ENCODE measurements at regions not wholly inside any gene's neighbourhood (a gene's known extent, or its start where the extent isn't known, plus 50 kb on each side); places are given as distances from the start of the nearest gene placed in this dataset.
"Not testable (repeated sequence)": the region's sequence is repeated elsewhere in the genome, so short reads cannot be mapped to it uniquely, and the experiment has no call there.

DNA sequence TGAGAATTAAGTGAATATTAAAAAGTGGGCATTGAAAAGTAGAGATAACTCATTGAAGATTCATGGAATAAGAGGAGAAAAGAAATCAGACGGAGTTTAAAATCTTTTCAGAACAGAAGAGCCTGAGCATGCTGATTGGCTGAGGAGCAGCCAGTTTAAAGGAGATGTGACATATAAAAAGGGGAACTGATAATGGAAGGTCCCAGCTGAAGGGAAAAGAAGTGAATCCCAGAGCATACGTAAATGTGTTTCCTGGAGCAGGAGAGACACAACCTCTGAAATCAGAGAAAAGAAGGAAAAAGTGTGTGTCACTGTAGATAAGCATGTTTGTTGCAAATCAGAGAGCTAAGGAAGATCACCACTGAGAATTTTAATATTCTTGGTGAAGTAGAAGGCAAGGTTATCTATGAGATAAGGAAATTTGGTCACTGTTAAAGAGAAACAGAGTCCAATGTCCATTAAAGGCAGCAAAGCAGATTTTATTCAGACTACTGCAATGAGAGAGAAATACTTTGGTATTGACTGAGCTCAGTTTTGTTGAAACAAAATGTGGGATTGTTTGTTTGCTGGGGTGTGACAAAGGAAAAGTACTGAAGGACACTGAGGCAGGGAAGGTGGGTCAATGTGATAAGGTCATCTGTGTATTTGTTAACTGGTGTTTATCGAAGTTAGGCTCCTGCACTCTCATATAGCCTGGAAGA, 84.6 kb upstream of the WDR72 start:
- ATAC-seq = no peak

DNA sequence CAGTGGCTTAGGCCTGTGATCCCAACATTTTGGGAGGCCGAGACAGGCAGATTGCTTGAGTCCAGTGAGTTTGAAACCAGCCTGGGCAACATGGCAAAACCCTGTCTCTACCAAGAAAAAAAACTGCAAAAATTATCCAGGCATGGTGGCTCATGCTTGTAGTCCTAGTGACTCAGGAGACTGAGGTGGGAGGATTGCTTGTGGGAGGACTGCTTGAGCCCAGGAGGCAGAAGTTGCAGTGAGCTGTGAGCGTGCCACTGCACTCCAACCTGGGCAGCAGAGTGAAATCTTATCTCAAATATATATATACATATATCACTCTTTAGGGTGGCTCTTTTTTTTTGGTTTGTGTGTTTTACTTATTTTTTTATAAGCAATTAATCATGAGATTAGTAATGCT, 83.7 kb upstream of the WDR72 start:
- ATAC-seq = no peak

DNA sequence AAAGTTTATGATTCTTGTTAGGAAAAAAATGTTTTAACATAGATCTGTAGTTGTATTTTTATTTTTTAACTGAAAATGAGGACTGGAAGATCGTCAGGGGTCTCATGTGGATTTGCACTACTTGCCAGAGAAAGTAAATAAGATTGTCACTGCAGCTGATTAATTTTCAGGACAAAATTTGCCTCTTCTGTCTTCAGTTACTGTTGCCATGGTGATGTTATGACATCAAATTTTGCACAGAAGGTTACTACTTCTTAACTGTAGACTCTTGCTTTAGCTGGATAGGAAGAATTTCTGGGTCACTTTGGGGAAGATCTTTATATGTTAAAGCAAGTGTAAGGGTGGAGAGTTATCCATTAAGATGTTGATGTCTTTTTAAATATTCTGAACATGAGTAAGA, 82.2 kb upstream of the WDR72 start:
- ATAC-seq = no peak

DNA sequence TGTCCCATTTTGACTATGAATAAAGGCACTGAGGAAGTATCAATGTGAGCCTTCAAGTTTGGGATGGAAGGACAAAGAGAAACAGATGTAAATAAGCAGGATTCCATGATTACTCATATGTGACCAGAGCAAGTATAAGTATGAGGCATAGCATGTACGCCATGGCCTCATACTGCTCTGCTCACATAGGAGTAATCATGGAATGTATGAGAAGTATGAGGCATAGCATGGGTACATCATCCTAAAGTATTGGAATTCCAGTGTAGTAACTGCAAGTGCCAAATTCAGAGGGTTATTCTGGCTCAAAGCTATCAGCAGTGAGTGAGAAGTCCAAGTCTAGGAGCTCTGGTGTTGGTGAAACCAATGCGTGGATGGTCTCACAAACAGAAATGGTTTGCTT, 81.2 kb upstream of the WDR72 start:
- ATAC-seq = no peak

DNA sequence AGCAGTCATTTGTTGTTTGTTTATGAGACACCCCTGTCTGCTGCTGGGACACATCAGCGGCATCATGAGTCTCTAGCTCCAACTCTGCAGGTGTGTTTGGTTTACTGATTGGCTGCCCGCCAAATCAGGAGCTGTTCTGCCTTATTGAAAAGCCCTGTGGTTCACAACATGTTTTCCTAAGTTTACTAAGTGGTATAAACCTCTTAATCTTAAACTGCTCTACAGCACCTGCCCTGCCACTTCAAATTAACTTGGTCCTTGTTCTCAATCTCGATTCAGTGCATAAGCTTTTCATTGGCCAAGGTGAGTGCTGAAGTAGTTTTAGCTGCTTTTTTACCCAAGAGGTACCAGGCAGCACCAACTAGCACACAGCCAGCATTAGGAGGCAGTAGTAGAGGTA, 77.8 kb upstream of the WDR72 start:
- no peak for ATAC-seq

DNA sequence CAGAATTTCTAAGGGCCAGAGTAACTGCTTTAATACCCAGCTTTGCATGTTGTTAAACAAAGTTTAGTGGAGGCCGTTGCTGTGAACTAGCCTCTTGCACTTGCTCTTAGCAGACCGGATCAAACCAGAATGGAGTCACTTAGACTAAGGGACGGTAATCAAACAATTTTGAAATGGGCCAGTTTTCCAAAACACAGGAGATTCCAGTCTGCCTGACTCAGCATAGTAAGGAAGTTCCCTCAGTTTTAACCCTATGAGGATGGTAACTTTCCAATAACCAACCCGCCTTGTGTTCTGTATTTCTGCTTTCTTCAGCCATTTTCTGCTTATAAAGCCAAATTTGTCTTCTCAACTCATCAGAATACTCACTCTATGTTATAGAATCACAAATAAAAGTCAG, 77.2 kb upstream of the WDR72 start:
- no peak for ATAC-seq

DNA sequence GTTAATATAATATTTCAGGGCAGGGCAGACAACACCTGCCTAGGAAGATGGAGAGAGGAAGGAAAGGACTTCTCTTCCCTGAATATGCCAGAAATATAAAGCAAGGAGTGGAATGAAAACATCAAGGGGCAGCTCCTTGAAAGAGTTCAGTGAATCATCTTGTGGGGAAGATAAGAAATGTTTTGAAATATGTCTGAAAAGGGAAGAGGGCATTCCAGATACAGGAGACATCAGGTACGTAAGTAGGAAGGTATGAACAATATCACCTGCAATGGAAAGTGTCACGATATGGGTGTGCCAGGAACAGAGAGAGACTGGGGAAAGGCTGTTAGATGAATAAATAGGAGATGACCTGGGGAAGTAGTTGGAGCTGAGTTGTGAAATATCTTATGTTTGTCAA, 75.8 kb upstream of the WDR72 start:
- no peak for ATAC-seq

DNA sequence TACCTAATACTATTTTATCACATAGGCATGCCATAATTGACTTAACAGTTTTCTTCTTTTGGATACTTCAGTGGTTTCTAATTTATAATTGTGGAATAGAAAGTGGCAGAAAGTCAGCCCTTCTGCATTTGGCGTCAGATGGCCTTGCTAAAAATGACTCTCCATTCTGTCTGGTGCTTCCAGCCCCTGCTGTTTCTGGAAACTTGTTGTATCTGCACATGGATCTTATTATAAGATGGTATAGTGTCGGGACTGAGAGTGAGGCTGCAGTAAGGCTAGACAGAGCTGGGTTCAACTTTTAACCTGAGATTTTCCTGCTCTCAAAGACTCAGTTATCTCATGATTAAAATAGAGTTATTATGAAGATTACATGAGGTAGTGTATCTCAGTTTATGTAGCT, 74.8 kb upstream of the WDR72 start:
- ATAC-seq = no peak

DNA sequence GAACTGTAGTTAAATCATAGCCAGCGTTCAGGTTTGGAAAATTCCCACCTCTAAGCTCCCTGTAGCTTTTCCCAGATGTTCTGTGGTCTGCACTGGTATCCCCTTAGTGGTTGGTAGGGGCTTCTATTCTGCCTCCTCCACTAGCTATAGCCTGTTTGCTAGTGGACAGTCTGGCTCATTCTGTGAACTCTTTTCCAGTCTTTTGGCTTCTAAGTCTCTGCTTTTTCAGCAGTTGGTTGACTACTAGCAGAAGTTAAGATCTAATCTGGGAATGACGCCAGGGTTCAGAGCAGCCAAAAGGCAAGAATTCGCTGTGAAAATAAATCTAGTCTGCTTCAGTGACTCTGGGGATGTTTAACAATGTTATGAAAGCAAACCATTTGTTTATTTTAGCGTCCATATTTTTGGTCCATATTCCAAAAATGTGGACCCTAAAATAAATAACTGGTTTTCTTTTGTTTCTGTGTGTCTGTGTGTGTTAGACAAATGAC, 73.7 kb upstream of the WDR72 start:
- ATAC-seq = no peak

DNA sequence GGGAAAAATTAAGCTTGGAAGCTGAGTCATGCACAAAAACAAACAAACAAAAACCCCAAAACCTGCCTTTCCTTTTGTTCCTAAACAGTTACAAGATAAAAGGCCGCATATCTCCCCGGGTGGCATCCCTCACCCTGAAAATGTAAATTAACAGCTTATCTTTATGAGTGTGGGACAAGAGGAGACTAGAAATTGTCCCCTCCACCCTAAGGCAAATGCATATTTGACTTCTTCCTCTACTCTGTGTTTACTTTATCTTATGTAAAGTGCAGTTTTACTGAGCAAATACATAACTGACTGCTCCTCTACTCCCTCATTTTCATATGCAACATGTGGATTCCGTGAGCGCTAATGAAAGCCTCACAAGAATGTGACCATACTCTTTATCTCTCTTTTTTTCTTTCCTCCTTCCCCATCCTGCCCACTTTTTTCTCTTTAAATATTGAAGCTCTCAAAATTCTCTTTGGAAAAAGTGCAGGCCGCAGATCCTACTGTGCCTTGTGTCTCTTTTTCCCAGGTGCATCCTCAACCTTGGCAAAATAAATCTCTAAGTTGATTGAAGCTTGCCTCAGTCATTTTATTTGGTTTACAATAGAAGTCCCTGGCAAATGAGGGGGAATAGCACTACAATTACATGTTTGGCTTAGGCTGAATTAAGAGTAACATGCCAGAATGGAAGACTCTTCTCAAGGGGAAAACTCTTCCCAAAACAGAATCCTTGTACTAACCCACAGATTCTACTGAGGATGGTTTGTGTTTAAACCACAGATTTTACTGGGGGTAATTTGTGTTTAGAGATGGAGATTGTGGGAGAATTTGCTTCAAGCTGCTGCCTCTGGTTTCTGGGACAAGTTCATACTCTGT, 72.7 kb upstream of the WDR72 start:
- ATAC-seq = no peak

DNA sequence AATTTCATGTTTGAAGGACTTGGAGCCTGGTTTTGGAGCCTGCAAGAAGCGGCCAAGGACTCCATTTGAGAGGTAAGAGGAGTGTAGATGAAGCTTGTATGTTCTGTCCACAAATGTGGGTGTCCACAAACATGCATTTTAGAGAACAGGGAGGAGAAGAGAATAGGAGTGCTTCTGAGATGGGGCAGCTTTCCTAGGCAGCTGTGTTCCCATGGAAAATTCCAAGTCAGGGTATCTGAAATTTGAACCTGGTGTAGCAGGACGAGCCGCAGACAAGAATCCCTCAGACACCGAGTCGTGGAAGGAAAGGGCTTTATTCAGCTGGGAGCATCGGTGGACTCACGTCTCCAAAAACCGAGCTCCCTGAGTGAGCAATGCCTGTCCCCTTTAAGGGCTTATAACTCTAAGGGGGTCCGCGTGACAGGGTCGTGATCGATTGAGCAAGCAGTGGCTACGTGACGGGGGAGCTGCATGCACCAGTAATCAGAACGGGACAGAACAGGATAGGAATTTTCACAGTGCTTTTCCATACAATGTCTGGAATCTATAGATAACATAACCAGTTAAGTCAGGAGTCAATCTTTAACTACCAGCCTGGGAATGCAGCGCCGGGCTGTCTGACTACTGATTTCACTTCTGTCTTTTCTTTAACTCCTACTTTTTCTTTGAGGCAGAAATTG, 71.4 kb upstream of the WDR72 start:
- no peak for ATAC-seq

DNA sequence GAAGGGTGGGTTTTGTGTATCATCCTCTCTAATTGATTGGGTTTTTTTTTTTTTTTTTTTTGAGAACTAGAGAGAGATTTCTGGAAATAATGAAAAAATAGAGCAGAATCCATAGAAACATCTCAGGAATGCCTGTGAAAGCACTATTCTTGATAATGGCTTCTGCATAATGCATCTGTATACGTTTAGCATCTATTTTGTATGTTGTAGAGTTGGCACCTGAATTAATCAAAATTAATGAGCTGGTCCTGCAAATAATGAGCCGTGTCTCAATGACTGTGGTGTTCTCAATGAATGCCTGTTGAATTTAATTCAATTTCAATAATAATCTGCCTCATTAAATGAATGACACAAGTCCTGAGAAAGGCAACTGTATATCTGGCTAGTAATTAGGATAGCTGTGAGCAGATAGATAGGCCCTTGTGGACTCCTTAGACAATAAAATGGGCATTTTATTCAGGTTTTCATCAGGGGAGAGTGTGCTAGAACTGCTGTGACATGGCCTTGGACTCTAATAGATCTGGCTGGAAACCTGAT, 70.5 kb upstream of the WDR72 start:
- no peak for ATAC-seq

DNA sequence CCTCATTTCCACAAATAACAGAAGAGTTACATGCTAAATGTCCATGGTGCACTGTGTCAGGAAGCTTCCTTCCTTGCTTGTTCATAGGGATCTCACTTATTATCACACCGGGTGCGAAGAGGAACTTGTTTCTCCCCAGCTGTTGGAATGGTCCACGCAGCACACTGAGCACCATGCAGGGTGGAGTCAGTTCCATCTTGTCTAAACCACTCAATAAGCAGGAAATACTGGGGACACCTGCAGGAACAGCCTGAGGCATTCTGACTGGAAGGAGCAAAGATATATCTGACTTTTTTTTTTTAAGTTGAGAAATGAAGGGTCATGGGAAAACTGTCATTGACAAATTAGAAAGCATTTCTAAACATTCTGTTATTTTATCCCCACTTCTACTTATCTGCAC, 70.0 kb upstream of the WDR72 start:
- ATAC-seq = no peak

DNA sequence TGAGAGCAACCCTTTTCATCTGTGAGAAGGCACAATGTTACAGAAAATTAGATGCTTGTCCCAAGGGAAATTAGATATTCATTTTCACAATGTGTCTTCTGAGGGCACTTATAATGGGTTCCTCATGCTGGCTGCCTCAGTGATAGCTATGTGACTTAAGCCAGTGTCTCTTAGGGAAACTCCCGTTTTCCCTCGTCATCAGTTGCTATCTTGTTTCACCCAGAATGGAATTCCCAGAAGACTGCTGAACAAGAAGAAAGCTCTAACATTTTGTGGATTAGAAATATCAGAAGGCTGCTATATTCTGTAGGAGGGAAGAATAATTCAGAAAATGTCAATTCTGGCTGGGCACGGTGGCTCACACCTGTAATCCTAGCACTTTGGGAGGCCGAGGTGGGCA, 67.9 kb upstream of the WDR72 start:
- ATAC-seq = no peak

DNA sequence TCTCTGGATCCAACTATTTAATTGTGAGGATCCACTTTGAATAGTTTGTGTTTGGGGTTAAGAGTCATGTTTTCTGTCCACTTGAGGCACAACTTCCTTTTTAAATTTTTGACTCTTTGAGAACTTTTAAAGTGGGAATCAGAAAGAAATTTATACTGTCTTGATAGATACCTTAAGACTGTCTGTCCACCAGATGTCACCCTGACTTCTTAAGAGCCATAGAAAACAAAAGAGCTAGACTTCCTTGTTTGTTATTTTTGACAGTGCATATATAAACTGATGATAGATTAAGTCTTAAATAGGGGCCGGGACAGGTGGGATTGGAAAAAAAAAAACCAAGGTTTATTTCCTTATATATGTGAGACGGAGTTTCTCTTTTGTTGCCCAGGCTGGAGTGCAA, 52.1 kb upstream of the WDR72 start:
- no peak for ATAC-seq

DNA sequence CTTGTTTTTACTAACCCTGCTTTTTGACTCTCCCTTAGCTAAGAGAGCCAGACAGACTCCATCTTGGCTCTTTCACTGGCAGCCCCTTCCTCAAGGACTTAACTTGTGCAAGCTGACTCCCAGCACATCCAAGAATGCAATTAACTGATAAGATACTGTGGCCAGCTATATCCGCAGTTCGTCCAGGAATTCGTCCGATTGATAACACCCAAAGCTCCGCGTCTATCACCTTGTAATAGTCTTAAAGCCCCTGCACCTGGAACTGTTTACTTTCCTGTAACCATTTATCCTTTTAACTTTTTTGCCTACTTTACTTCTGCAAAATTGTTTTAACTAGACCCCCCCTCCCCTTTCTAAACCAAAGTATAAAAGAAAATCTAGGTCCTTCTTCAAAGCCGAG, 50.8 kb upstream of the WDR72 start:
- not testable (repeated sequence) for ATAC-seq

Measured in esophagus mucosa (tissue), 1 donor.